CD4-positive, alpha-beta T cell treated with Interleukin-17A for 1 hour (primary cell): ENCODE measurements at regions not wholly inside any gene's neighbourhood (a gene's known extent, or its start where the extent isn't known, plus 50 kb on each side); places are given as distances from the start of the nearest gene placed in this dataset.
"Not testable (repeated sequence)": the region's sequence is repeated elsewhere in the genome, so short reads cannot be mapped to it uniquely, and the experiment has no call there.

Experiments used
- DNase-seq: peaks from one replicate; pipeline ENCODE4 v3.0.0-alpha.2; 2020

- no peak for DNase-seq
Measured at GRCh38 chr3:150150633-150151032, 179.9 kb upstream of the PFN2 start.

GRCh38 chr3:150149651-150150051 is 179.0 kb upstream of the PFN2 start:
- no peak for DNase-seq

- no peak for DNase-seq
Measured at GRCh38 chr3:150148227-150148626, 177.5 kb upstream of the PFN2 start.

- DNase-seq: no peak
Measured at GRCh38 chr3:150147776-150148175, 177.1 kb upstream of the PFN2 start.

GRCh38 chr3:150146991-150147761 is 176.5 kb upstream of the PFN2 start:
- no peak for DNase-seq

GRCh38 chr3:150145659-150146058 is 175.0 kb upstream of the PFN2 start:
- no peak for DNase-seq

GRCh38 chr3:150144191-150144708 is 173.6 kb upstream of the PFN2 start:
- no peak for DNase-seq

GRCh38 chr3:150142936-150143335 is 172.2 kb upstream of the PFN2 start:
- DNase-seq: no peak

GRCh38 chr3:150141790-150142326 is 171.2 kb upstream of the PFN2 start:
- no peak for DNase-seq

GRCh38 chr3:150140614-150141321 is 170.1 kb upstream of the PFN2 start:
- no peak for DNase-seq

GRCh38 chr3:150138824-150139223 is 168.1 kb upstream of the PFN2 start:
- DNase-seq: no peak

- DNase-seq: no peak
Measured at GRCh38 chr3:150136242-150136641, 165.5 kb upstream of the PFN2 start.

- no peak for DNase-seq
Measured at GRCh38 chr3:150135287-150135721, 164.6 kb upstream of the PFN2 start.

- no peak for DNase-seq
Measured at GRCh38 chr3:150133293-150133692, 162.6 kb upstream of the PFN2 start.

GRCh38 chr3:150132101-150132749 is 161.5 kb upstream of the PFN2 start:
- no peak for DNase-seq

GRCh38 chr3:150131663-150132062 is 161.0 kb upstream of the PFN2 start:
- DNase-seq: no peak

GRCh38 chr3:150130404-150131100 is 159.9 kb upstream of the PFN2 start:
- DNase-seq: no peak

- no peak for DNase-seq
Measured at GRCh38 chr3:150129166-150129565, 158.5 kb upstream of the PFN2 start.

- DNase-seq: no peak
Measured at GRCh38 chr3:150128126-150128525, 157.4 kb upstream of the PFN2 start.

GRCh38 chr3:150127011-150127490 is 156.4 kb upstream of the PFN2 start:
- no peak for DNase-seq

GRCh38 chr3:150124142-150124541 is 153.4 kb upstream of the PFN2 start:
- DNase-seq: no peak

- DNase-seq: not testable (repeated sequence)
Measured at GRCh38 chr3:150123249-150123648, 152.6 kb upstream of the PFN2 start.

GRCh38 chr3:150118219-150118618 is 147.5 kb upstream of the PFN2 start:
- no peak for DNase-seq
